Peyer's patch (tissue), 4 donors: ENCODE measurements at regions not wholly inside any gene's neighbourhood (a gene's known extent, or its start where the extent isn't known, plus 50 kb on each side); places are given as distances from the start of the nearest gene placed in this dataset.
"Not testable (repeated sequence)": the region's sequence is repeated elsewhere in the genome, so short reads cannot be mapped to it uniquely, and the experiment has no call there.

Experiments used
- DNase-seq, 3 donors: peaks; one replicate each; pipeline ENCODE4 v3.0.0-alpha.2; 2017 to 2019
- H3K27ac ChIP-seq, 4 donors: fragments of 200-600 bp; sonication (generic); one replicate each; pipeline ENCODE4 v1.5.1; 2016 to 2019
- H3K27me3 ChIP-seq, 2 donors: fragments of 200-600 bp; sonication (generic); one replicate each; pipeline ENCODE4 v1.5.1; 2019
- H3K36me3 ChIP-seq, 3 donors: fragments of 200-600 bp; sonication (generic); one replicate each; pipeline ENCODE4 v1.5.1; 2016 to 2019
- H3K4me1 ChIP-seq, 4 donors: fragments of 200-600 bp; sonication (generic); one replicate each; pipeline ENCODE4 v1.5.1; 2016 to 2019
- H3K4me3 ChIP-seq, 4 donors: fragments of 200-600 bp; sonication (generic); 1 replicate in 3 of 4; 2 replicates in 1 of 4; pipeline ENCODE4 v1.5.1; 2016 to 2019; ENCODE audit warnings: mild to moderate bottlenecking in 1 of 4
- H3K9me3 ChIP-seq, 4 donors: fragments of 200-600 bp; sonication (generic); one replicate each; pipeline ENCODE4 v1.5.1; 2016 to 2019; ENCODE audit warnings: mild to moderate bottlenecking in 1 of 4
- CTCF ChIP-seq, 6 experiments: fragments of 450-650 bp in 4 of 6; fragments of 200-600 bp in 2 of 6; sonication (generic) in 1 of 6; IDR thresholded peaks; one replicate each; pipeline ENCODE4 v1.5.1; 2017 to 2019; ENCODE audit warnings: antibody characterized with exemption in 6 of 6, mild to moderate bottlenecking in 3 of 6, moderate library complexity in 1 of 6
- POLR2A ChIP-seq, 2 donors: fragments of 450-650 bp; IDR thresholded peaks; one replicate each; pipeline ENCODE4 v1.5.1; 2017; ENCODE audit warnings: antibody characterized with exemption in 2 of 2, mild to moderate bottlenecking in 2 of 2, moderate library complexity in 2 of 2

- H3K4me1 ChIP-seq, result no peaks in the 10 kb centered on the region
- H3K36me3 ChIP-seq, result no peaks in the 10 kb centered on the region
- H3K9me3 ChIP-seq, result no peaks in the 10 kb centered on the region
- no peak for TF ChIP-seq CTCF (IDR thresholded peaks at IDR 0.05)
- no peak overlapping the region for H3K27ac ChIP-seq
- no peaks in the 10 kb centered on the region for H3K27me3 ChIP-seq
- DNase-seq, result no peak
- no peak overlapping the region for H3K4me3 ChIP-seq
Observed at GRCh38 chr6:51161752-51162151, 343.1 kb downstream of the TFAP2B start.

- H3K36me3 ChIP-seq, result no peaks in the 10 kb centered on the region
- no peaks in the 10 kb centered on the region for H3K27me3 ChIP-seq
- H3K4me1 ChIP-seq, result no peaks in the 10 kb centered on the region
- no peak for DNase-seq
- H3K4me3 ChIP-seq, result no peak overlapping the region
- H3K9me3 ChIP-seq, result no peaks in the 10 kb centered on the region
- no peak overlapping the region for H3K27ac ChIP-seq
- no peak for TF ChIP-seq POLR2A (IDR thresholded peaks at IDR 0.05)
- TF ChIP-seq CTCF (IDR thresholded peaks at IDR 0.05), result no peak
Observed at GRCh38 chr6:51163843-51164529, 345.3 kb downstream of the TFAP2B start.

- TF ChIP-seq CTCF (IDR thresholded peaks at IDR 0.05), result no peak
- no peak for TF ChIP-seq POLR2A (IDR thresholded peaks at IDR 0.05)
- Histone ChIP-seq H3K9me3 (no peaks in the 10 kb centered on the region), H3K4me3 (no peak overlapping the region), H3K4me1 (no peaks in the 10 kb centered on the region), H3K36me3 (no peaks in the 10 kb centered on the region), H3K27ac (no peak overlapping the region), H3K27me3 (no peaks in the 10 kb centered on the region)
- no peak for DNase-seq
Observed at GRCh38 chr6:51166914-51167313, 348.2 kb downstream of the TFAP2B start.

- Histone ChIP-seq H3K4me3 (no peak overlapping the region), H3K27me3 (no peaks in the 10 kb centered on the region), H3K4me1 (no peaks in the 10 kb centered on the region), H3K27ac (no peak overlapping the region), H3K36me3 (no peaks in the 10 kb centered on the region), H3K9me3 (no peaks in the 10 kb centered on the region)
- no peak for TF ChIP-seq POLR2A (IDR thresholded peaks at IDR 0.05)
- TF ChIP-seq CTCF (IDR thresholded peaks at IDR 0.05), result no peak
- DNase-seq, result no peak
Observed at GRCh38 chr6:51167468-51167867, 348.8 kb downstream of the TFAP2B start.

- Histone ChIP-seq H3K9me3 (no peaks in the 10 kb centered on the region), H3K27me3 (no peaks in the 10 kb centered on the region), H3K4me3 (no peak overlapping the region), H3K36me3 (no peaks in the 10 kb centered on the region), H3K4me1 (no peaks in the 10 kb centered on the region), H3K27ac (no peak overlapping the region)
- DNase-seq, result no peak
- TF ChIP-seq POLR2A (IDR thresholded peaks at IDR 0.05), result no peak
- TF ChIP-seq CTCF (IDR thresholded peaks at IDR 0.05), result no peak
Observed at GRCh38 chr6:51182827-51183226, 364.2 kb downstream of the TFAP2B start.

- TF ChIP-seq CTCF (IDR thresholded peaks at IDR 0.05) (no peak), POLR2A (IDR thresholded peaks at IDR 0.05) (no peak)
- DNase-seq, result no peak
- Histone ChIP-seq H3K4me3 (no peak overlapping the region), H3K4me1 (no peaks in the 10 kb centered on the region), H3K36me3 (no peaks in the 10 kb centered on the region), H3K9me3 (no peaks in the 10 kb centered on the region), H3K27ac (no peak overlapping the region), H3K27me3 (no peaks in the 10 kb centered on the region)
Observed at GRCh38 chr6:51184046-51184445, 365.4 kb downstream of the TFAP2B start.

GRCh38 chr6:51193163-51193562 is 374.5 kb downstream of the TFAP2B start:
- H3K36me3 ChIP-seq, DNase-seq, H3K4me1 ChIP-seq, H3K27me3 ChIP-seq, H3K4me3 ChIP-seq, H3K27ac ChIP-seq, H3K9me3 ChIP-seq: not testable (repeated sequence)
